HepG2 (cell line): ENCODE measurements at regions not wholly inside any gene's neighbourhood (a gene's known extent, or its start where the extent isn't known, plus 50 kb on each side); places are given as distances from the start of the nearest gene placed in this dataset.
A peak's percentile ranks its signal among the peaks of the same experiment; 100 is the strongest.

Experiments used
- ATAC-seq: fragments of 200-7000 bp; cut with Tn5 transposase; 3 replicates; pipeline ENCODE4 v1.9.1; 2020; ENCODE audit warnings: mild to moderate bottlenecking, moderate library complexity
- BruUV-seq: library from RNA; stranded (reverse); fragments of 400-500 nt; replicated peaks from 2 replicates; lab custom pipeline; 2021; lab: Mats Ljungman, UMichigan
- CTCF ChIA-PET: fragments of 300-600 bp; formaldehyde crosslinking; extraction: SDS; loops from one replicate; lab custom pipeline; 2021; ENCODE audit warnings: low total read pairs, inconsistent platforms, low intra/inter-chr PET ratio; lab: Yijun Ruan, JAX
- POLR2A ChIA-PET: fragments of 350-600 bp; sonication (Branson Sonifier 250); formaldehyde crosslinking; loops from one replicate; lab custom pipeline; 2020; ENCODE audit warnings: antibody characterized with exemption, inconsistent platforms; lab: Yijun Ruan, JAX
- DNase-seq: peaks from one replicate; pipeline ENCODE4 v3.0.0-alpha.2; 2015; ENCODE audit warnings: low spot score
- FAIRE-seq: peaks from 3 replicates; lab custom pipeline; 2011; peaks lifted over from hg19 to GRCh38; lab: Jason Lieb, UNC
- H2AFZ ChIP-seq: one replicate; pipeline ENCODE4 v1.6.1; 2011; ENCODE audit warnings: low read length, inconsistent platforms
- H3K27ac ChIP-seq: fragments of 300-600 bp; 3 replicates; pipeline ENCODE4 v1.8.0; 2011; ENCODE audit warnings: mixed run types, mild to moderate bottlenecking, mixed read lengths, low read length, inconsistent platforms; ENCODE audit not compliant: insufficient read depth; ENCODE audit errors: extremely low read length
- H3K27me3 ChIP-seq, 2 experiments: fragments of 200-600 bp in 1 of 2; 2 replicates in 1 of 2; 3 replicates in 1 of 2; pipeline versions ENCODE4 v1.6.0 to v1.8.0; 2011; ENCODE audit warnings: low read length in 2 of 2, mild to moderate bottlenecking in 2 of 2, moderate library complexity in 2 of 2, inconsistent platforms in 1 of 2; ENCODE audit not compliant: insufficient read depth in 2 of 2, control insufficient read depth in 1 of 2
- H3K36me3 ChIP-seq, 2 experiments: fragments of 200-600 bp in 1 of 2; replicated peaks in 1 of 2; 2 replicates in 1 of 2; 3 replicates in 1 of 2; pipeline versions ENCODE4 v1.5.1 to v1.8.0; 2011; ENCODE audit warnings: low read length in 2 of 2, inconsistent platforms in 1 of 2; ENCODE audit not compliant: insufficient read depth in 2 of 2, control insufficient read depth in 1 of 2
- H3K4me1 ChIP-seq: 2 replicates; pipeline ENCODE4 v1.5.1; 2012; ENCODE audit warnings: low read length, inconsistent platforms; ENCODE audit not compliant: insufficient read depth
- H3K4me2 ChIP-seq: 2 replicates; pipeline ENCODE4 v1.6.0; 2011; ENCODE audit warnings: low read depth, low read length, inconsistent platforms
- H3K4me3 ChIP-seq, 3 experiments: fragments of 200-600 bp in 1 of 3; sonication (generic), shearing (Covaris generic) in 1 of 3; replicated peaks in 1 of 3; 2 replicates each; pipeline ENCODE4 v1.5.1; 2011 to 2016; ENCODE audit warnings: low read length in 3 of 3, inconsistent platforms in 2 of 3, low read depth in 2 of 3, mild to moderate bottlenecking in 2 of 3, control low read depth in 1 of 3, mixed read lengths in 1 of 3; ENCODE audit not compliant: insufficient read depth in 1 of 3
- H3K79me2 ChIP-seq: one replicate; pipeline ENCODE4 v1.6.1; 2011; ENCODE audit warnings: low read length, inconsistent platforms; ENCODE audit not compliant: insufficient read depth
- H3K9ac ChIP-seq: 2 replicates; pipeline ENCODE4 v1.6.0; 2011; ENCODE audit warnings: mild to moderate bottlenecking, low read depth, low read length, inconsistent platforms; ENCODE audit not compliant: insufficient read depth
- H3K9me3 ChIP-seq: 2 replicates; pipeline ENCODE4 v1.5.1; 2012; ENCODE audit warnings: mild to moderate bottlenecking, low read length
- H4K20me1 ChIP-seq: 2 replicates; pipeline ENCODE4 v1.6.0; 2011; ENCODE audit warnings: inconsistent platforms, mild to moderate bottlenecking, low read length, moderate library complexity; ENCODE audit not compliant: insufficient read depth
- AGO2 ChIP-seq: fragments of 200-400 bp; formaldehyde crosslinking; optimal IDR thresholded peaks from 2 replicates; pipeline ENCODE3; 2017; ENCODE audit warnings: mild to moderate bottlenecking, low read depth, low read length, moderate library complexity
- AHDC1 ChIP-seq: sonication (generic); formaldehyde crosslinking; IDR thresholded peaks from 2 replicates; pipeline ENCODE4 v1.5.1; 2020; ENCODE audit warnings: mild to moderate bottlenecking, missing genetic modification reagents, borderline replicate concordance
- ARID2 ChIP-seq: sonication (generic); formaldehyde crosslinking; IDR thresholded peaks from 2 replicates; pipeline ENCODE4 v1.8.1; 2022; ENCODE audit warnings: mild to moderate bottlenecking, missing genetic modification reagents, borderline replicate concordance
- DR1 ChIP-seq: sonication (generic); formaldehyde crosslinking; IDR thresholded peaks from 2 replicates; pipeline ENCODE4 v1.8.0; 2021; ENCODE audit warnings: mild to moderate bottlenecking, missing genetic modification reagents, inconsistent platforms
- GABPB1 ChIP-seq: IDR thresholded peaks from 2 replicates; pipeline ENCODE4 v1.6.1; 2016; ENCODE audit warnings: mild to moderate bottlenecking, missing genetic modification reagents, moderate library complexity, missing compliant biosample characterization
- HNRNPL ChIP-seq: fragments of 200-400 bp; formaldehyde crosslinking; IDR thresholded peaks from 2 replicates; pipeline ENCODE4 v1.6.1; 2017; ENCODE audit warnings: mild to moderate bottlenecking, low read depth, low read length
- NCOR1 ChIP-seq: fragments of 200-600 bp; sonication (generic); IDR thresholded peaks from 2 replicates; pipeline ENCODE4 v1.7.0; 2017; ENCODE audit warnings: antibody characterized with exemption, low read length, borderline replicate concordance
- RNF2 ChIP-seq: fragments of 450-650 bp; conservative IDR thresholded peaks from 2 replicates; pipeline ENCODE4 v1.6.1; 2016; ENCODE audit warnings: low read depth
- SIX4 ChIP-seq: sonication (generic); formaldehyde crosslinking; IDR thresholded peaks from 2 replicates; pipeline ENCODE4 v1.4.0; 2020; ENCODE audit warnings: missing genetic modification reagents
- SMC3 ChIP-seq: IDR thresholded peaks from 2 replicates; pipeline ENCODE4 v1.6.1; 2011; ENCODE audit warnings: low read length, improper control_type of control experiment
- SNRNP70 ChIP-seq: fragments of 200-400 bp; formaldehyde crosslinking; IDR thresholded peaks from 2 replicates; pipeline ENCODE4 v1.6.1; 2017; ENCODE audit warnings: mild to moderate bottlenecking, low read depth, low read length, moderate library complexity
- U2AF2 ChIP-seq: fragments of 200-400 bp; formaldehyde crosslinking; IDR thresholded peaks from 2 replicates; pipeline ENCODE4 v1.6.1; 2017; ENCODE audit warnings: low read depth, mild to moderate bottlenecking, low read length
- ZBTB1 ChIP-seq: sonication (generic); formaldehyde crosslinking; IDR thresholded peaks from 2 replicates; pipeline ENCODE4 v1.4.0; 2020; ENCODE audit warnings: missing genetic modification reagents, borderline replicate concordance
- ZBTB25 ChIP-seq: IDR thresholded peaks from 2 replicates; pipeline ENCODE4 v1.6.1; 2018; ENCODE audit warnings: missing genetic modification reagents
- ZFP41 ChIP-seq: sonication (generic); formaldehyde crosslinking; IDR thresholded peaks from 2 replicates; pipeline ENCODE4 v1.4.0; 2020; ENCODE audit warnings: mild to moderate bottlenecking, missing genetic modification reagents, borderline replicate concordance
- ZNF12 ChIP-seq: sonication (generic); formaldehyde crosslinking; IDR thresholded peaks from 2 replicates; pipeline ENCODE4 v1.5.0; 2020; ENCODE audit warnings: missing genetic modification reagents
- ZNF75D ChIP-seq: sonication (generic); formaldehyde crosslinking; IDR thresholded peaks from 2 replicates; pipeline ENCODE4 v1.8.1; 2023; ENCODE audit warnings: missing genetic modification reagents, mild to moderate bottlenecking, borderline replicate concordance
- WGBS: methylation state at CpG from one replicate; pipeline ENCODE4 v1.1.6; 2017; ENCODE audit warnings: low lambda C conversion rate; 5-methylcytosine and 5-hydroxymethylcytosine counted together
- in situ Hi-C: cut with HindIII; loops from 2 replicates; pipeline ENCODE4 v1.10.0; 2017; ENCODE audit warnings: low pct_unique_long_range_greater_than_20kb; ENCODE audit not compliant: extremely low pct_ligation_motif_present
- intact Hi-C: fragments of 100-400 bp; cut with micrococcal nuclease; formaldehyde crosslinking; loops from one replicate; pipeline ENCODE4 v1.10.0; 2022; ENCODE audit not compliant: unreplicated experiment

- no peak overlapping the region for H2AFZ ChIP-seq
- no peaks in the 10 kb centered on the region for H3K27me3 ChIP-seq
- DNase-seq, result no peak
- H3K9me3 ChIP-seq, result no peaks in the 10 kb centered on the region
- ChIA-PET CTCF (no interaction called here), POLR2A (no interaction called here)
- H3K36me3 ChIP-seq, result no peaks in the 10 kb centered on the region
- H3K4me3 ChIP-seq, result no peak overlapping the region
- 0% methylated on average over 3 of the region's 3 CpGs for WGBS
- TF ChIP-seq AGO2 (no peak), RNF2 (no peak), ZFP41 (no peak), AHDC1 (CRISPR knock-in tag) (no peak), SMC3 (no peak), HNRNPL (no peak), ZNF12 (CRISPR knock-in tag) (no peak), ARID2 (CRISPR knock-in tag) (no peak), DR1 (no peak), GABPB1 (CRISPR knock-in tag) (no peak), ZNF75D (CRISPR knock-in tag) (no peak), U2AF2 (no peak), SIX4 (CRISPR knock-in tag) (no peak), NCOR1 (no peak), ZBTB25 (CRISPR knock-in tag) (no peak), SNRNP70 (no peak), ZBTB1 (CRISPR knock-in tag) (no peak)
- TF ChIP-seq, all 625 proteins: peak for 0
- Histone ChIP-seq H3K27ac (no peak overlapping the region), H3K9ac (no peak overlapping the region), H3K79me2 (no peaks in the 10 kb centered on the region), H3K4me1 (no peaks in the 10 kb centered on the region), H3K4me2 (no peak overlapping the region), H4K20me1 (no peaks in the 10 kb centered on the region)
- ATAC-seq, result peak; percentile 48; the same call in 1 of the 3 replicates
- intact Hi-C loops (no loop called here), in situ Hi-C loops (no loop called here)
- BruUV-seq, result no TSS peak
- FAIRE-seq, result no peak
These were observed 100.1 kb upstream of the TMEM72 start for GRCh38 chr10:44811072-44811471.
